ENCODE measurements at regions not wholly inside any gene's neighbourhood (a gene's known extent, or its start where the extent isn't known, plus 50 kb on each side); places are given as distances from the start of the nearest gene placed in this dataset.

DNA sequence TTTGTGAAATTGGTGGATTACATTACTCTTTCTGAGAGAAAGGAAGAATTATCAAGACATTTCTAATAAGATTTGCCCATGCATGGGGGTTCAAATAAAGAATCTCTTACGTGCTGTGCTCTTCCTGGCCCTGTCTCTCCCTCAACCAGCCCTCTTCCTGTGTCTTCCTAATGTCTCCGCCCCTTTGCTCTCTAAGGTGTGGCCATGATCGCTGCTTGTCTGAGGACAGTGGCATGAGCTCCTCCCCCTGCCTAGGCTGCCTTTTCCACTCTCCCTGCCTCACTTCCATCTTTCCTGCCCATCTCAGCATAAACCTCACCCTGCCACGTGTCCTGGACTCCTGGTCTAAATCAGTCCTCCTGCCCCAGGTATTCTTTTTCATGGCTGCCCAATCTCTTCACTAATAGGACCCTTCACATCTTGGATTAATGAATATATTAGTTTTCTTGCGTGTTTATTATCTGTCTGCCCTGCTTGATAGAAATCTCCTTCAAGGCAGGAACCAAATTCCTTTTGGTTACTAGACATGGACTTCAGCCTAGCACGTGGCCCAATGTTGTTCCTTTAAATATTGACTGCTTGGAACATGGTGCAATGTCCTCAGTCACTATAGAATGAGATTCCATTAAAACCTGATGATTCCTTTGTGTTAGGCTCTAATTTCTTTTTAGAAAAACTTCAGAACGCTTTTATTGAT is 122.3 kb downstream of the MTRR start:
- Histone ChIP-seq H3K4me3 (ENCODE audit: low read length) (no peak overlapping the region), H3K9me2 (ENCODE audit: insufficient read depth, low read length) (no peaks in the 10 kb centered on the region), H3K27me3 (ENCODE audit: insufficient read depth, low read depth, low read length) (no peaks in the 10 kb centered on the region), H4K20me1 (ENCODE audit: insufficient read depth) (no peaks in the 10 kb centered on the region), H2AFZ (ENCODE audit: low read depth, low read length) (no peak overlapping the region), H3K9ac (ENCODE audit: low read length) (no peak overlapping the region), H3K36me3 (ENCODE audit: insufficient read depth, low read length) (no peaks in the 10 kb centered on the region), H3K79me2 (replicated peaks; ENCODE audit: insufficient read depth, low read length) (no peaks in the 10 kb centered on the region), H3K27ac (ENCODE audit: low read length) (no peak overlapping the region), H3K9me3 (ENCODE audit: low read length) (no peaks in the 10 kb centered on the region), H3K4me2 (ENCODE audit: low read length) (no peak overlapping the region), H3F3A (ENCODE audit: insufficient read depth, low read length, poor library complexity, severe bottlenecking) (no peaks in the 10 kb centered on the region)
- no peak for TF ChIP-seq EP300 (conservative IDR thresholded peaks at IDR 0.05; ENCODE audit: poor library complexity, severe bottlenecking)
- no peak for TF ChIP-seq CTCF (IDR thresholded peaks at IDR 0.05; ENCODE audit: poor library complexity, severe bottlenecking)
- TF ChIP-seq TAF1 (IDR thresholded peaks at IDR 0.05; ENCODE audit: low read depth), result no peak
- TF ChIP-seq EZH2 (IDR thresholded peaks at IDR 0.05; ENCODE audit: borderline replicate concordance, insufficient read depth, low read length, poor library complexity, severe bottlenecking), result no peak

- H3K9me2 ChIP-seq (ENCODE audit: insufficient read depth, low read length), result no peaks in the 10 kb centered on the region
- no peaks in the 10 kb centered on the region for H3K36me3 ChIP-seq (ENCODE audit: insufficient read depth, low read length)
- no peak overlapping the region for H3K9ac ChIP-seq (ENCODE audit: low read length)
- H3K4me2 ChIP-seq (ENCODE audit: low read length), result no peak overlapping the region
- H3K79me2 ChIP-seq (replicated peaks; ENCODE audit: insufficient read depth, low read length), result no peaks in the 10 kb centered on the region
- no peak overlapping the region for H3K4me3 ChIP-seq (ENCODE audit: low read length)
- no peak for TF ChIP-seq RAD21 (conservative IDR thresholded peaks at IDR 0.05)
- TF ChIP-seq EP300 (conservative IDR thresholded peaks at IDR 0.05; ENCODE audit: poor library complexity, severe bottlenecking), result no peak
- TF ChIP-seq POLR2AphosphoS5 (IDR thresholded peaks at IDR 0.05), result no peak
- no peak for TF ChIP-seq REST (IDR thresholded peaks at IDR 0.05; ENCODE audit: borderline replicate concordance)
- no peak for TF ChIP-seq TAF1 (IDR thresholded peaks at IDR 0.05; ENCODE audit: low read depth)
- no peak for TF ChIP-seq EZH2 (IDR thresholded peaks at IDR 0.05; ENCODE audit: borderline replicate concordance, insufficient read depth, low read length, poor library complexity, severe bottlenecking)
- no peak for TF ChIP-seq MXI1 (conservative IDR thresholded peaks at IDR 0.05; ENCODE audit: poor library complexity, severe bottlenecking)
- TF ChIP-seq SMC3 (conservative IDR thresholded peaks at IDR 0.05; ENCODE audit: poor library complexity), result no peak
- no peak for TF ChIP-seq CTCF (IDR thresholded peaks at IDR 0.05; ENCODE audit: poor library complexity, severe bottlenecking)
- H3F3A ChIP-seq (ENCODE audit: insufficient read depth, low read length, poor library complexity, severe bottlenecking), result no peaks in the 10 kb centered on the region
- no peaks in the 10 kb centered on the region for H3K27me3 ChIP-seq (ENCODE audit: insufficient read depth, low read depth, low read length)
- H3K27ac ChIP-seq (ENCODE audit: low read length), result no peak overlapping the region
- no peaks in the 10 kb centered on the region for H4K20me1 ChIP-seq (ENCODE audit: insufficient read depth)
- H3K9me3 ChIP-seq (ENCODE audit: low read length), result no peaks in the 10 kb centered on the region
- H2AFZ ChIP-seq (ENCODE audit: low read depth, low read length), result no peak overlapping the region
These were observed 126.8 kb downstream of the MTRR start for GRCh38 chr5:7995688-7996294.

All from neural cell (in vitro differentiated cells).